Amygdala (tissue), 56 donors: ENCODE measurements at regions not wholly inside any gene's neighbourhood (a gene's known extent, or its start where the extent isn't known, plus 50 kb on each side); places are given as distances from the start of the nearest gene placed in this dataset.
"Not testable (repeated sequence)": the region's sequence is repeated elsewhere in the genome, so short reads cannot be mapped to it uniquely, and the experiment has no call there.

Experiments
- DNase-seq, 56 donors: peaks; one replicate each; lab custom pipeline; 2025; lab: John Stamatoyannopoulos, UW

GRCh38 chr14:50014809-50015430, 101.5 kb downstream of the VCPKMT start:
- no peak for DNase-seq

DNA sequence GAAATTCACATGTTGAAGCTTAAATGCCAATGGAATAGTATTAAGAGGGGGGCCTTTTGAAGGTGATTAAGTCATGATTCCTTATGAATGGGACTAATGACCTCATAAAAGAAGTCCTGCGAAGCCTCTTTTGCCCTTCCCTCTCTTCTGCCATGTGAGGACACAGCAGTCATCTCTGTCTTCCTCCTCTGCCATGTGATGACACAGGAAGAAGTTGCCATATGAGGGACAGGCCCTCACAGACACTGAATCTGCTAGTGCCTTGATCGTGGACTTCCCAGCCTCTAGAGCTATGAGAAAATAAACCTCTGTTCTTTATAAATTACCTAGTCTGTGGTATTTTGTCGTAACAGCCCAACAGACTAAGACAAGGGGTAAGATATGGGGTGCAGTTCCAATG, 100.7 kb downstream of the VCPKMT start:
- DNase-seq: no peak

DNA sequence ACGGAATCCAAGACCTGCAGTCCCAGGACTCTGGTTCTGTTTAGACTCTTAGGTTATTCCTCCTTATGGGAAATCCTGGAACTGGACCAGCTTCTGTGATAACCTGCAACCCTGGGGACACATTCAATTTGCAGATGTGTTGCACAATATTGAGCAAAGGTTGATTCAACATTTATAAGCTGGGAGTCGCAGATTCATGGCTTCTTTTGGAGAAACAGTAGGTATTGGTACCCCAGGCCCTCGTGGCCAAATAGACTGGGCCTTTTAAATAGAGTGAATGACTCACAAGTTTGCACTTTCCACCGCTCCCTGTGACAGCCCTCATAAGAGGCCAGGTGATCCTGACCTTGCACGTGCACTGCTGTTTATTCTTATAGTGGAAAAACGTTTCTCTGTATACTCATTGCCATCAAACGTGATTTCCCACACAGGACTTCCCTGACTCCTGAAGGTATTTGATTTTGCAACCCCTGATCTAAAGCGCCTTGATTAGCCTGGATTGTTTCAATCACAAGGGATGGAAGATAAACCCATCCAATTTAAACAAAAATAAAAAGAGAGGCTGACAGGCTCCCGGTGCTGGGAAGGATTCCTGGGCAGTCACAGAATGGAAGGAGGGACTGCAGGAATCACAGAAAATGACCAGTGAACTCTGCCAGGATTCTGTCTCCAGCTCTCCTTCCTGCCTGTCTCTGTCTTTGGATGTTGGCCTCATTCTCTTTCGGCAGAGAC, 98.0 kb downstream of the VCPKMT start:
- DNase-seq: no peak

DNA sequence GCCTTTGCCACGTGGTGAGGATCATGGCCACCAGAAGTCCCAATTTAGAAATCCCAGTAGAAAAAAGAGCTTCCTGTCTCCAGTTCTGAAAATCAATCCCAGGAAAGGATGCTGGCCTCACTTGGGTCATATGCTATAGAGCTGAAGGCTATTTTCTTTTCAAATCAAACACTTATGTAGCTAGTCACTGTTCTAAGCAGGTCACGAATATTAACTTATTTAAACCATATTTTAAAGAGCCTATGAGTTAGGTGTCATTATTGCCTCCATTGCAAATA, 97.5 kb downstream of the VCPKMT start:
- no peak for DNase-seq

DNA sequence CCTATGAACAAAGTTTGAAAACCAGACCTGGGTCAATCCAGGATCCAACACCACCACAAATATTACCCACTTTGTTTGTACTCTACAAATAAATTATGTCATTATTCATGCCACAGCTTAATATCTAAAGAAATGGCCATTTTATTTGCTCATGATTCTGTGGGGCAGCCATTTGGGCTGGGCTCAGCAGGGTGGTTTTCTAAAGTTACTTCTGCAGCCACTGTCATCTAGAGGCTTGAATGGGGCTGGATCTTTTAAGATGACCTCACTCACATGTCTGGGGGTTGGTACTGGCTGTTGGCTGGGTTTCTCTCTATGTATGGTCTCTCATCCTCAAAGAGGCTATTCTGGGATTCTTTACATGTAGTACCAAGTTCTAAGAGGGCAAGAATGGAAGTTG, 96.2 kb downstream of the VCPKMT start:
- DNase-seq: no peak

DNA sequence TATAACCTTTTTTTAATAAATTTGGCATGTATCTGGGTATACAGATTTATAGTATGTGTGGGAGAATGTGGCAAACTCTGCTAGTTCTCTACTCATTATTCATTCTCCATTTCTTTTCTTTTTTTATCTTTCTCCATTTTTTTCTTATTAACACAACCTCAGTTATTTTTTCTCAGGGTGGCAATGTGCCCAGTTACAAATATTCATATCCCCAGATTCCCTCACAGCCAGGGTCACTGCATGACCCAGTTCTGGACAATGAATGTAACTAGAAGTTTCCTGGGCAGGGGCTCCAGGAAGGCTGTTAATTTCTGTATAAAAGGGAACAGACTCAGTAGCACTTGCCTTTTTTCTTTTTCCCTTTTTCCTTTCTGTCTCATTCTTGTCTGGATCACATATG, 95.6 kb downstream of the VCPKMT start:
- no peak for DNase-seq

GRCh38 chr14:50021261-50022031, 94.9 kb downstream of the VCPKMT start:
- DNase-seq: no peak

DNA sequence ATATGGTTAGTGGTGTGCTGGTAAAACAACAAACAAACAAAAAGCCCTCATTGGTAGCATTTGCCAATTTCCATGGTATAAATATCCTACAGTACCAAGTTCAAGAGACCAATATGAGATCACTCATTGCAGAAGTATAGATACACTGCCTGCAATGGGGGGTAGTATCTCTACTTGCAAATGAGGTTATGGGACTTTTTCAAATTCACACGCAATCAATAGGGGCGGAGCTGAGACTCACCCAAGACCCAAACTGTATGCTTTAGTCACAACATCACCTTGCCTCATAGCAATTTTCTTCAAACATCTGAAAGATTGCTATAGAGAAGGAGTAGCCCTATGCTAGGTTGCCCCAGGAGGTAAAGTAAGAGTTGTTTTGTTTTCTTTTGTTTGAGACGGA, 93.7 kb downstream of the VCPKMT start:
- DNase-seq: no peak

- DNase-seq: no peak
Observed at GRCh38 chr14:50023671-50024490, 92.5 kb downstream of the VCPKMT start.

- no peak for DNase-seq
Observed at GRCh38 chr14:50025073-50025472, 91.3 kb downstream of the VCPKMT start.

DNA sequence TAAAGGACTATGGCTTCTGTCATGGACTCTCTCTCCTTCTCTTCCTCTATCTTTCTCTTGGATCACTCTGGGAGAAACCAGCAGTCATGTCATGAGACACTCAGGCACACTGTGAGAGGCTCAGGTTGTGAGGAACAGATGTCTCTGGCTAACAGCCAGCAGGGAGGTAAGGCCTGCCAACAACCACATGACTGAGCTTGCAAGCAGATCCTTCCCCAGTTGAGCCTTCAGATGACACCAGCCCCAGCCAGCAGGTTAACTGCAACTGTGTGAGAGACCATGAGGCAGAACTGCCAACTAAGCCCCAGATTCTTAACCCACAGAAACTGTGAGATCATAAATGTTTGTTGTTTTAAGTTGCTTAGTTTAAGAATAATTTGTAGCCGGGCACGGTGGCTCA, 90.6 kb downstream of the VCPKMT start:
- no peak for DNase-seq

DNA sequence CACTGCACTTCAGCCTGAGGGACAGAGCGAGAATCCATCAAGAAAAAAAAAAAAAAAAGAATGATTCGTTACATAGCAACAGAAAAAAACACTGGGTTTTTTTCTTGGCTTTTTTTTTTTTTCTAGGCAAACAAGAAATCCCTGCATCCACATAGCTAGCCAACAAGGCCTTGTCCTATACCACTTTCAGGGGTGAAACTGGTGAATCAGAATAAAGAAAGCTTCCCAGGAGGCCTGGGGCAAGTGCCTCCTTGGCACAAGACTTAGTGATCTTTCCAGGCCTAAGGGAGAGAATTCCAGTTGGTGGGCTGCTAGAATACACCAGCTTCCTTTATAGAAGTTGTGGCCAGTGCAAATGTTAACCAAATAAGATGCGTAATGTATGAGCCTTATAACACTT, 90.0 kb downstream of the VCPKMT start:
- DNase-seq: no peak

- no peak for DNase-seq
Observed at GRCh38 chr14:50027816-50028215, 88.6 kb downstream of the VCPKMT start.

- DNase-seq: no peak
Observed at GRCh38 chr14:50028458-50028857, 87.9 kb downstream of the VCPKMT start.

DNA sequence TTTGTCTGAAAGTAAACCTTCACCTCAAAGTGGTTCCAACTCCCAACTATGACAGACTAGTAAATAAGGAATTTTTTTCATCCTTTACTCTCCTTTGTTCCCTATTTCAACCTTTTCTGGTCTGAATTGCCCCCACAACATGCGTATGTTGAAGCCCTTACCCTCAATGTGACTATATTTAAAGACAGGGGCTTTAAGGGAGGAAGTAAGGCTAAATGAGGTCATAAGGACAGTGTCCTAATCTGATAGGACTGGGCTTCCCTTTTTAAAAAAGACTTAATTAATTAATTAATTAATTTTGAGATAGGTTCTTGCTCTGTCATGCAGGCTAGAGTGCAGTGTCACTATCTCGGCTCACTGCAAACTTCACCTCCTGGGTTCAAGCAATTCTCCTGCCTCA, 86.3 kb downstream of the VCPKMT start:
- no peak for DNase-seq

GRCh38 chr14:50030911-50031310, 85.5 kb downstream of the VCPKMT start:
- DNase-seq: not testable (repeated sequence)

GRCh38 chr14:50031602-50032313, 84.6 kb downstream of the VCPKMT start:
- no peak for DNase-seq

DNA sequence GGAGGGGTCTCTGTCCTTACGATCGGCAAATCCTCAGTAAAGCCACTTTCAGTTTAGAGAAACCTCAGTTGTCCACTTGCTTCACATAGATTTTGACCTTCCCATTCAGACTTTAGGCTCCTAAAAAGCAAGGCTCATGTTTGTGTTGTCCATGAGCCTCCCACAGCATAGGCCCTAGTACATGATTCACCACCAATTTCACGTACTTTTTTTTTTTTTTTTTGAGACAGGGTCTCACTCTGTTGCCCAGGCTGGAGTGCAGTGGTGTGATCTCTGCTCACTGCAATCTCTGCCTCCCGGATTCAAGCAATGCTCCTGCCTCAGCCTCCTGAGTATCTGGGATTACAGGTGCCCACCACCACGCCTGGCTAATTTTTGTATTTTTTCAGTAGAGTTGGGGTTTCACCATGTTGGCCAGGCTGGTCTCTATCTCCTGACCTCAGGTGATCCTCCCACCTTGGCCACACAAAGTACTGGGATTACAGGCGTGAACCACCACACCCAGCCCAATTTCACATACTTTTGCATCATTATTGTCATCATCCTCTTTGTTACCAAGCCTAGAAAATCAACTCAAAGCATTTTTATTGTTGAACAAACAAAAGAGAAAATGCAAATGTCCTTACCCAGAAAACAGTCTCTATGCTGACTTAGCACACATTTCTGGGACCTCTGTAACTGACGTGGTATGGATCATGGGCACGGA, 83.8 kb downstream of the VCPKMT start:
- DNase-seq: not testable (repeated sequence)

GRCh38 chr14:50035214-50035613, 81.2 kb downstream of the VCPKMT start:
- DNase-seq: no peak

DNA sequence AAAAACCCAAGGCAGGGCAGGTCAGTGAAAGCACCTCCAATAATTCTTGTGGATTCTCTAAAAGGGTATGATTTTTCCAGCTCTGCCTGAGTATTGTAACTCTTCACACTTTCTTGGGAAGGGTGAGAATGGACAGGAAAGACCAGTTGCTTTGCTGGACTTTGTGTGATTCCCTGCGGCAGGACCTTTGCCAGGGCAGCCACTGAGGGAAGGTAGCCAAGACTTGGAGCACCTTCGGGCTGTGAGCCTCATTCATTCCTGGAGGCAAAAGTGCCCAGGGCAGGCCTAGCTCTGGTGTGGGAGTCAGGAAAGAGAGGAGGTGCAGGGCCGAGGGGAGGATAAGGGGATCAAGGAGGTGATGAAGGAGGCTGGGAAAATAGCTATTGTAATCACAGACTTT, 80.2 kb downstream of the VCPKMT start:
- DNase-seq: no peak
